ENCODE measurements at regions not wholly inside any gene's neighbourhood (a gene's known extent, or its start where the extent isn't known, plus 50 kb on each side); places are given as distances from the start of the nearest gene placed in this dataset.
"Not testable (repeated sequence)": the region's sequence is repeated elsewhere in the genome, so short reads cannot be mapped to it uniquely, and the experiment has no call there.

DNA sequence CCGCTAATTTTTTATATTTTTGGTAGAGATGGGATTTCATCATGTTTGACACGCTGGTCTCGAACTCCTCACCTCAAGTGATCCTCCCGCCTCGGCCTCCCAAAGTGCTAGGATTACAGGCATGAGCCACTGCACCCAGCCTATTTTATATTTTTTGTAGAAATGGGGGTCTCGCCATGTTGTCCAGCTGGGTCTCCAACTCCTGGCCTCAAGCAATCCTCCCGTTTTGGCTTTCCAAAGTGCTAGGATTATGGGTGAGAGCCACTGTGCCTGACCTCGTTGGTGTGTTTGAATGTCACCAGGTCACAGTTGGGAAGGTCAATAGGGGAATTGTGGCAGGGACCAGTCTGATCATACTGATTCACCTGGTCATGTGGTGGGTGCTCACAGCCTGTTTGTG lies 56.7 kb upstream of the NKD1 start:
- Histone ChIP-seq H3K4me3 (no peak overlapping the region), H3K4me1 (no peaks in the 10 kb centered on the region), H3K9me3 (no peaks in the 10 kb centered on the region), H3K27me3 (no peaks in the 10 kb centered on the region), H3K27ac (no peak overlapping the region), H3K36me3 (no peaks in the 10 kb centered on the region)
- TF ChIP-seq, protein P1, sequence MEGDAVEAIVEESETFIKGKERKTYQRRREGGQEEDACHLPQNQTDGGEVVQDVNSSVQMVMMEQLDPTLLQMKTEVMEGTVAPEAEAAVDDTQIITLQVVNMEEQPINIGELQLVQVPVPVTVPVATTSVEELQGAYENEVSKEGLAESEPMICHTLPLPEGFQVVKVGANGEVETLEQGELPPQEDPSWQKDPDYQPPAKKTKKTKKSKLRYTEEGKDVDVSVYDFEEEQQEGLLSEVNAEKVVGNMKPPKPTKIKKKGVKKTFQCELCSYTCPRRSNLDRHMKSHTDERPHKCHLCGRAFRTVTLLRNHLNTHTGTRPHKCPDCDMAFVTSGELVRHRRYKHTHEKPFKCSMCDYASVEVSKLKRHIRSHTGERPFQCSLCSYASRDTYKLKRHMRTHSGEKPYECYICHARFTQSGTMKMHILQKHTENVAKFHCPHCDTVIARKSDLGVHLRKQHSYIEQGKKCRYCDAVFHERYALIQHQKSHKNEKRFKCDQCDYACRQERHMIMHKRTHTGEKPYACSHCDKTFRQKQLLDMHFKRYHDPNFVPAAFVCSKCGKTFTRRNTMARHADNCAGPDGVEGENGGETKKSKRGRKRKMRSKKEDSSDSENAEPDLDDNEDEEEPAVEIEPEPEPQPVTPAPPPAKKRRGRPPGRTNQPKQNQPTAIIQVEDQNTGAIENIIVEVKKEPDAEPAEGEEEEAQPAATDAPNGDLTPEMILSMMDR (IDR thresholded peaks at IDR 0.05) = no peak
- no peak for TF ChIP-seq POLR2A (IDR thresholded peaks at IDR 0.05)
- WGBS (ENCODE audit: insufficient coverage, low coverage, low lambda C conversion rate, missing lambda C conversion rate) = 73% methylated on average over 8 of the region's 8 CpGs
- ATAC-seq = no peak
- intact Hi-C loops (cut with DNase I) = no loop called here
- DNase-seq = no peak

- DNase-seq = no peak
- Histone ChIP-seq H3K36me3 (no peaks in the 10 kb centered on the region), H3K4me3 (no peak overlapping the region), H3K27me3 (no peaks in the 10 kb centered on the region), H3K4me1 (no peaks in the 10 kb centered on the region), H3K27ac (no peak overlapping the region), H3K9me3 (no peaks in the 10 kb centered on the region)
- TF ChIP-seq POLR2A (IDR thresholded peaks at IDR 0.05) = no peak
- TF ChIP-seq, protein P1 (IDR thresholded peaks at IDR 0.05) = no peak
- ATAC-seq = no peak
- intact Hi-C loops (cut with DNase I) = no loop called here
- 85% methylated on average over 2 of the region's 2 CpGs for WGBS (ENCODE audit: insufficient coverage, low coverage, low lambda C conversion rate, missing lambda C conversion rate)
Measured at GRCh38 chr16:50490828-50491227, 57.4 kb upstream of the NKD1 start.

DNA sequence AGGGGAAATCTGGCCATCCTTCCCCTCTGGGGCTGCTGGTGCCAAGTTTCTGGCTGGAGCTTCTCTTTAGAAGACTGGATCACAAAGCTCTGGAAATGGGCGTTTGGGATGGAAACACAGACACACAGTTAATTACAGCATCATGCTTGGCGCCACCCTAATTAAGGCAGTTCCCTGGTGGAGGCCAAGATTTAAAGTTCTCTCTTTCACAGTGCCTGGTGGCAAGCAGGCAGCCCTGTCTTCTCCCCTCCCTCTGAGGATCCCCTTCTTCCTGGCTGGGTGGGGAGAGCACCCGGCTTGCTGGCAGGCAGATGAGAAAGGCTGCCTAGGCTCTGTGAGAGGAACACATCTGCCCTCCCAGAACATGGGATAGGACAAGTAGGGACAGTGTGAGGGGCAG lies 59.0 kb upstream of the NKD1 start:
- ATAC-seq (no peak), DNase-seq (no peak)
- TF ChIP-seq POLR2A (IDR thresholded peaks at IDR 0.05) = no peak
- TF ChIP-seq, protein P1 (IDR thresholded peaks at IDR 0.05) = no peak
- H3K4me3 ChIP-seq = no peak overlapping the region
- WGBS (ENCODE audit: insufficient coverage, low coverage, low lambda C conversion rate, missing lambda C conversion rate) = no CpG with 5 or more reads among the region's 3 CpGs
- intact Hi-C loops (cut with DNase I) = no loop called here
- no peaks in the 10 kb centered on the region for H3K27me3 ChIP-seq
- no peak overlapping the region for H3K27ac ChIP-seq
- H3K4me1 ChIP-seq = no peaks in the 10 kb centered on the region
- no peaks in the 10 kb centered on the region for H3K9me3 ChIP-seq
- H3K36me3 ChIP-seq = no peaks in the 10 kb centered on the region

GRCh38 chr16:50487528-50487927 lies 60.7 kb upstream of the NKD1 start:
- Histone ChIP-seq H3K27me3 (no peaks in the 10 kb centered on the region), H3K4me1 (no peaks in the 10 kb centered on the region), H3K4me3 (no peak overlapping the region), H3K36me3 (no peaks in the 10 kb centered on the region), H3K27ac (no peak overlapping the region), H3K9me3 (no peaks in the 10 kb centered on the region)
- intact Hi-C loops (cut with DNase I) = no loop called here
- no peak for ATAC-seq
- no peak for DNase-seq
- TF ChIP-seq POLR2A (IDR thresholded peaks at IDR 0.05) = no peak
- TF ChIP-seq, protein P1 (IDR thresholded peaks at IDR 0.05) = no peak
- WGBS (ENCODE audit: insufficient coverage, low coverage, low lambda C conversion rate, missing lambda C conversion rate) = 77% methylated on average over 5 of the region's 5 CpGs

DNA sequence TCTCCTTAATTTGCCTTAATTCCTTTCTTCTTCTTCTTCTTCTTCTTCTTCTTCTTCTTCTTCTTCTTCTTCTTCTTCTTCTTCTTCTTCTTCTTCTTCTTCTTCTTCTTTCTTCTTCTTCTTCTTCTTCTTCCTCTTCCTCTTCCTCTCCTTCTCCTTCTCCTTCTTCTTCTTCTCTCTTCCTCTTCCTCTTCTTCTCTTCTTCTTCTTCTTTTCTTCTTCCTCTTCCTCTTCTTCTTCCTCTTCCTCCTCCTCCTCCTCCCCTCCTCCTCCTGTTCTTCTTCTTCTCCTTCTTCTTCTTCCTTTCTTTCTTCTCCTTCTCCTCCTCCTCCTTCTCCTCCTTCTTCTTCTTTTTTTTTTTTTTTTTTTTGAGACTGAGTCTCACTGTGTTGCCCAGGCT lies 62.0 kb upstream of the NKD1 start:
- H3K27ac ChIP-seq; H3K4me1 ChIP-seq; DNase-seq; H3K9me3 ChIP-seq; H3K27me3 ChIP-seq; intact Hi-C loops (cut with DNase I); H3K36me3 ChIP-seq; ATAC-seq; H3K4me3 ChIP-seq: not testable (repeated sequence)
